C4-2B (cell line): ENCODE measurements at regions not wholly inside any gene's neighbourhood (a gene's known extent, or its start where the extent isn't known, plus 50 kb on each side); places are given as distances from the start of the nearest gene placed in this dataset.

Experiments used
- CTCF ChIP-seq: fragments of 450-650 bp; conservative IDR thresholded peaks from 2 replicates; pipeline ENCODE4 v1.5.1; 2017; ENCODE audit warnings: mild to moderate bottlenecking
- ZFX ChIP-seq: fragments of 450-650 bp; IDR thresholded peaks from 2 replicates; pipeline ENCODE4 v1.6.1; 2017

GRCh38 chr2:238790833-238791230, 57.1 kb upstream of the TWIST2 start:
- TF ChIP-seq CTCF (no peak), ZFX (no peak)
